Hematopoietic multipotent progenitor cell treated with erythropoietin and hydrocortisone succinate and interleukin-3 and kit ligand, for 4 days (in vitro differentiated cells): ENCODE measurements at regions not wholly inside any gene's neighbourhood (a gene's known extent, or its start where the extent isn't known, plus 50 kb on each side); places are given as distances from the start of the nearest gene placed in this dataset.
A peak's percentile ranks its signal among the peaks of the same experiment; 100 is the strongest.

Experiments used
- DNase-seq: peaks from one replicate; pipeline ENCODE4 v3.0.0-alpha.2; 2015

DNA sequence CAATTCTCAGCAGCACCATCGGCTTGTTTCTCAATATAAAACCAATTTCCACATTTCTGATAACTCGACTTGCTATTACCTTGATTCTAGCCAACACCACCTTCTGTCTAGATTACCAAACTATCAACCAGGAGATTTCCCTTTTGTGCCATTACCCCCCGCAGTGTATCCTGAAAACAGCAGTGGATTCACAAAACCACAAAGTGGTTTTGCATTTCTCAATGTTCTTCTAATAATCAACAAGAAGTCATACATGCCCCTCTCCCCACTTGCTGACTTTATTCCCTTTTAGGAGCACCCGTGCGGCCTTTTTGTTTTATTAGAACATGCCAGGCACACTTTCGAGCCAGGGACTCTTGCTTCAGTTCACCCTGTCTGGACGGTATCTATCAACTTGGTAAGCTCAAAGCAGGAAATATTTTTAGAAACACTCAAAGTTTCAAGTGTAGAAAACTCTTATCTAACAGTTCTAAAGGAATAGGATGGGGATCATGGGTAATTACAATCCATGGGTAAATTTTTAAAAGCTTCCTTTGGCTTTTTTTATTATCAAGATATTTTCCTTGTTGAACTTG is 967.4 kb downstream of the EFNB2 start:
- no peak for DNase-seq

DNA sequence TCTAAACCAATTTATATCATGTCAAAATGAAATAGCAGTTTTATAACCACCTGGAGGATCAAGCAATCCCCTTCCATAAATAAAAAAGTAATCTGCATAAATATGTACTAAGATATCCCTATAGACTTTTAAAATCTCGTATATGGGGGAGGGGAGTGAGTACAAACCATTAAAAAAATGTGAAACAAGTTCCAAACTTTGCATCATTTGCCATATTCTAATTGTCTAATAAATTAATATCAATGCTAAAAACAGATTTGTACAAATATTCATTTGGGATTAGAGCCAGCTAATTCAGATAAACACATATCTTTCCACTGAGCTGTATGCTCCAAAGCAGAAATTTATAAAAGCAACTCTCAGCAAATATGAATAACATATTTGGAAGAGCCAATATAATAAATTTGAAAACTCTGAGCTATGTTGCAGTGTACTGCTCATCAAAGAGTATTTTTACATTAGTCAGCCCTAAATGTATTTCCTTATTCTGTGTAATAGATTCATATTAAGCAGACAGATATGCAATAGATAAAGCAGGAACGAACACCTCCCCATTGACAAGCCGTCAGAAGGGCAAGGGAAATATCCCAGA is 970.2 kb downstream of the EFNB2 start:
- no peak for DNase-seq

- DNase-seq: peak; percentile 10
Observed at GRCh38 chr13:105552078-105552477, 983.4 kb downstream of the EFNB2 start.

GRCh38 chr13:105547851-105548250 is 987.6 kb downstream of the EFNB2 start:
- DNase-seq: no peak

DNA sequence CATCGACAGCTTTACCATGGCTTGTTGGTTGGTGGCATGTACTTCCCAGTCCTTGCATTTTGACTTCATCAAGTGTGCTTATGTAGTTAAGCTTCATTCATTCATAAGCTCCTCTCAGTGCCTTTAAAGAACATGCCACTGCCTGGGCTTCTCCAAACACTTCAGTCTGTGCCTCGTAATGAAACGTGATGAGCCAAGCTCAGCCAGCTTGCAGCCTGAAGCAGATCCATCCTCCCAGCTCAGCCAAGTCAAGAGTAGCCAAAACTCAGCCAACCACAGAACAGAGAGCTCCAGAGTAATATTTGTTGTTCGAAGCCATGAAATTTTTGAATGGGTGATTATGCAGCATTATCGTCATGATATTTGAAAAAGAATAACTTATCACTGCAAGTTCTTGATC is 989.7 kb downstream of the EFNB2 start:
- DNase-seq: no peak

DNA sequence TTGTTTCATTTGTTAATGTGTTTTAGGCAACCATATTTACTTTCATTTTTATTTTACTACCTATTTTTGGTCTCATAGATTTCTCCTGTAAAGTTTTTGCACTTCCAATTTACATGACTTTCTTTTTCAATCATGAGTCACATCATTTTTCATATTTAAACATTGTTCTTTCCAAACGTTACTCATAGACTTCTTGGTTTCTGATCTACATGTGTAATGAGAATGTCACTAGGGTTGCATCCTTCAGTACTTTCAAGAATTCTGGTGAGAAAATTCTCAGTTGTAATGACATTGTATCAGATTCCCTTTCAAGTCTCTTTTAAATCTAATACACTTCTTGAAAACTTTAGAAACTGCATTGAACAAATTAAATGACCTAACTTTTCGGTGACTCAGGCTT is 991.7 kb downstream of the EFNB2 start:
- DNase-seq: no peak

- no peak for DNase-seq
Observed at GRCh38 chr13:105541565-105541964, 993.9 kb downstream of the EFNB2 start.

- DNase-seq: no peak
Observed at GRCh38 chr13:105538346-105538745, 997.1 kb downstream of the EFNB2 start.

GRCh38 chr13:105537113-105537512 is 998.3 kb downstream of the EFNB2 start:
- no peak for DNase-seq

DNA sequence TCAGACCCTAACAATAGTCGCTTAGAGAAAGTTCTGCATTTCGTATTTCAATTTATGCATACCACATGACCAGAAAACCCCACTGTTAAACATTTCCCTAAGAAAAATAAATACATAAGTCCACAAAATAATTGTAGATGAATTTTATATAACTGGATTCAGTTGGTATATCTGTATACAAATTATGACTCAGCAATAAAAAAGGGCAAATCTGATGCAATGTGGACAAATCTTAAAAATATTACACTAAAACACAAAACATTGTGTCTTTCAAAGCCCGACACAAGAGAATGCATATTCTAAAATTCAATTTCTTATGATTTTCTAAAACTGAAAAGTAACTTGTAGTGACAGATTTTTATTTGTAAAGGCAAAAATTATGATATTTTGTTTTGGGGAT is 1005.0 kb downstream of the EFNB2 start:
- no peak for DNase-seq

- no peak for DNase-seq
Observed at GRCh38 chr13:105527127-105527526, 1008.3 kb downstream of the EFNB2 start.

GRCh38 chr13:105519771-105520170 is 1015.7 kb downstream of the EFNB2 start:
- DNase-seq: no peak

DNA sequence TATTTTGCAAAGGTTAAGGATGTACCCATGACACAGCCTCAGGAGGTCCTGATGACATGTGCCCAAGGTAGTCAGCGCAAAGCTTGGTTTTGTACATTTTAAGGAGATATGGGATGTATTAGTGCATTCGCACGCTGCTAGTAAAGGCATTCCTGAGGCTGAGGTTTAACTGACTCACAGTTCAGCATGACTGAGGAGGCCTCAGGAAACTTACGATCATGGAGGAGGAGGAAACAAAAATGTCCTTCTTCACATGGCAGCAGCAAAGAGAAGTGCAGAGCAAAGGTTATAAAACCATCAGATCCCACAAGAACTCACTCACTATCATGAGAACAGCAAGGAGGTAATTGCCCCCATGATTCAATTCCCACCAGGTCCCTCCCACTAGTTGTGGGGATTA is 1017.4 kb downstream of the EFNB2 start:
- DNase-seq: no peak

DNA sequence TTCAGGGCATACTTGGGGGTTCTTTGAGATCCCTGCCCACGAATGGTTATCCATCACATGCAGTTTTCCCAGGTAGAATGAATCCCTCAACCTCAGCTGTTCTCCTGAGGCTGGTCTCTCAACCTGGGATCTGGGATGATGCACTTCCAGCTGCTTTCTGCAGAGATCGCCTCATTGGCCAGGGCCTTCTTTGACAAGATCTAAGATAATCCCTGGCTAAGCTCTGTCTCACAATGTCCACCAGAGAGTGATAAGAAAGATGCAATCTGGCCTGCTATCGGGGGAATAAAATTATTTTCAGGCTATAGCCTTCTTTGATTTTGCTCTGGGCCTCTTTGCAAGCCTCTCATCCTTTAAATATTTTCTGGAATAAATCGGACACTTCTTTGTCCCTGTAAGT is 1021.1 kb downstream of the EFNB2 start:
- no peak for DNase-seq

GRCh38 chr13:105513448-105513847 is 1022.0 kb downstream of the EFNB2 start:
- DNase-seq: no peak

DNA sequence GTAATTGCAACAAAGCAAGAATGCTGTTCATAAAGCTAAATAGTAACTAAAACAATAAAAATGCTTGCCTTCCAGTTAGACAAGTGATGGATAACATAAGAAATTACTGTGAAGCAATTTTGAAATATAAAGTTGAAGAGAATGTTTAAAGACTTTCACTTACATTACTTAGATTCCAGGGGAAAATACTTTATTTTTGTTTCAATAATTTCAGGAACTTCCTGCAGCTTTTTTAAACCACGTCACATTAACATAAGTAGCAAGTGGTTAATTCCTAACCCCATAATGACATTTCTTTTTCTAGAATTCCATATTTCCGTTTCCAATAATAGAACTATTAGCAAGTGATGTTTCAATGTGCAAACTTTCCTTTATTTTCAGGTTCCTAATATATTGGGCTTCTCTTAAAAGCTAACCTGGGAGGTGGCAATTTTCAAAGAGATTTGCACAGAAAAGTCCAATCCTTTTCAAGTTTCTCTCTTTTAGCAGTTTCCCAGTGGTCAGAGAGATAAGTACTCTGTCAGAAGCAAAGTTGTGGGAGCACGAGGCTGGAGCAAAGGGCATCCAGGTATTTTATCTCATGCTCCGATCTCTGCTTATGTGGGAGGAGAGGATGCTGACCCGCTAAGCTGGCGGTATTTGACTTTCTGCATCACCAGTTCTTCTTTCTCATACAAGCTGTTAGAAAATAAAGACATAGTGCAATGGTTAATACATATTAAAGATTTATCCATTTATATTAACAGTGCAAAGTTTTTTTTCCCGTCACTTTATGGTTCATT is 1025.3 kb downstream of the EFNB2 start:
- no peak for DNase-seq

DNA sequence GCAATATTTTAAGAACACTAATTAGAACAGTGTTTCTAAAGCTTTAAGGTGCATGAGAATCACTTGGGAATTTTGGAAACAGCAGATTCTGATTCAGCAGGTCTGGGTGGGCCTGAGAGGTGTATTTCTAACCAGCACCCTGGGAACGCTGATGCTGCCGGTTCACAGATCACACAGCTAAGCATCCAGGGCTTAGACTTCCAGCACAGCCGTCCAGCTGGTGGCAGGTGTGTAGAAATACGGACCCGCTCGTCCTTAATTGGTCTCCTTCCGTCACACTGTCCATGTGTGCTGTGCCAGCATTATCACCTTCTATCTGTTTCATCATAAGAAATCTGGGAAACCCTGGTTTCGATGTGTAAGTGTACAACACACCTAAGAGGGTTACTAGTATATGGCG is 1029.0 kb downstream of the EFNB2 start:
- DNase-seq: no peak

DNA sequence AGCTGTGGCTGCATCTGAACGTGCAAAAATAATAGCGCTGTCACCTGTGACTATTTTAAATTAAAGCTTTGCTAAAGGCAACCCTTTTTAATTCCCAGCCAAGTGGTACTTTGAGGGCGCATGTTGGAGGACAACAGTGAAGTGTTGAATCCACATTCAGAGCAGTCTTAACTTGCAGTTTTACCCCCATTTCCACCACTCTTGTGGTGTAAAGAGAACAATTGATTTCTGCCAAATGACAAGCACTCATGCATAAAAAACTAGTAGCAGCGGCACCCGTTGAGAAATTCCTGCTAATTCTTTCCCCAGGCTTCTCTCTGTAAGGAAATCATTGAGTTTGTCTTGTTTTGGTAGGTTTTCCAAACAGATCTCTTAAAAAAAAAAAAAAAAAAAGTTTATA is 1033.3 kb downstream of the EFNB2 start:
- no peak for DNase-seq

DNA sequence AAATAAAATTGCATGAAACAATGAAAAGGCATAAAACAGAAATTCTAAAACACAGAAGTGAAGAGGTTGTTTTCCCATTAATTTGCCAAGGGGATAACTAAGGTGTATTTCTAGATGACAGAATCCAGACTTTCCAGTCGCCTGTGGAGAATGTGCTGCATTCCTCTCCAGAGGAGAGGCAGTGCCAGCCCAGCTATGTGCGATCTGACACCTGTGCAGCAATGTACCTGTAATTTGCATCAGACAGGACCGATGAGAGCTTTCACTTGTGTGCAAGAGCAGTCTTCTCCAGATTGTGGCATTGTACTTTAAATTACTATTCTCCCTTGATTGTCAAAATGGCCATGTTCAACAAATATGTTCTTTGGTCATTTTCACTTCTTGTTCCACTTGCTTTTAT is 1037.9 kb downstream of the EFNB2 start:
- DNase-seq: no peak

GRCh38 chr13:105492216-105492615 is 1043.2 kb downstream of the EFNB2 start:
- no peak for DNase-seq

DNA sequence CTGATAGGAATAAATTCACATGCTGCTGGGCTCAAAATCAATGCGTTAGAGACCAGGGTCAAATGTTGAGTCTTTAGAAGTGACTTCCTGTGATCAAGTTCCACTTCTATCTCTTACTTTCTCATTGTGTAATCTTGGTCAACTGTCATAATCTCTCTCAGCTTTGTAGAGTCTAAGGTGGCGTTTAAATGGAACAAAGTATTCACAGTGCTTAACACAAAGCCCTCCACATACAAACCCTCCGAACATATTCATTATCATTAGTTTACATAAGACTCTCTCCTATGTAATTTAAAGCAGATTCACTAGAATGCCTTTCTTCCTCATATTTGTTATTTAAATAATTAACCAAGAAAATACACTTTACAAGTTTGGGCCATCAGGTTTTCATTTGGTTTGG is 1044.1 kb downstream of the EFNB2 start:
- no peak for DNase-seq

- DNase-seq: no peak
Observed at GRCh38 chr13:105485081-105485480, 1050.4 kb downstream of the EFNB2 start.

DNA sequence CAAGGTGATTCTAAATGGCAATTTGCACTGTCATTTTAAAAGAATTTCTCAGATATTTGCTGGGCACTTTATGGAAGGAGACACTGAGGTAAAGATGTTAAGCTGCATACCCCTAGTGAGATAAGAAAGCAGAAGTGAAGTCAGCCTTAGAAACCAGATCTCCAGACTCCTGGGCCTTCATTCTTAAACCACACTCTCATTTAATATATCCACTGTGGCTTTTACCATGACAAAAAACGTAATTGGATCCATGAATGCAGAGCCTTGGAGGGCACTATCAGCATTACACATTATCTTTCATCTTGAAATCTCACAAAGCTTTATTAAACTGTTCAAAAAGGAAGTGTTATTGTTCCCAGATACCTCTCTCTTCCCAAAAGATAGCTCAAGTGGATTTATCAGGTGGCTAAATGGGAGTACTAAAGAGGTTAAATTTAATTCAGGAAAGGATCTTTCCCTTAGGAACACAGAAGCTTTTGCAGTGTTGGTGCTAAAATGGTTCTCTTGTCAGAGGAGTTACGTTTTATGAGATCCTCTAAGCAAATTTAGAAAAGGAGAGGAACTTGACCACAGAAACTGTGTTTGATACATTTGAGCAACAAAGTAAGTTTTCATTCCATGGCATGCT is 1060.4 kb downstream of the EFNB2 start:
- DNase-seq: peak; percentile 46

- no peak for DNase-seq
Observed at GRCh38 chr13:105471673-105472072, 1063.8 kb downstream of the EFNB2 start.
